ENCODE measurements at regions not wholly inside any gene's neighbourhood (a gene's known extent, or its start where the extent isn't known, plus 50 kb on each side); places are given as distances from the start of the nearest gene placed in this dataset.

DNA sequence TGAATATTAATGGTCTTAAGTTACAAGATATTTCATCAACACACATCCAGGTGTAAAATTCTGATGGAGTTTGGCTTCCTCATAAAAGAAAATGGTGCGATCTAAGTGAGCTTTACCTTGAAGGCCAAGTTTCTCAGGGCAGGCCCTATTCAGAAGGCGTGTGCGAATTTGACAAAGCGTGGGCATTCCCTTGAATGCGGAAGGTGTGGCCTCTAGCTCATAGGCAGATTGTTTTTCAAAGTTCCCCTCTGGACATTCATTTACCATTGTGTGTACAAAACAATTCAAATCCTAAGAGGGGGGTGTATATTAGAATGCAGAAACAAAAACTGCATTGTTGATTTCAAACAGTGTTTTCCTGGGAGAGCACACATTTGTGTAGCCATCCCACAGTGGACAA lies 411.9 kb upstream of the PKN2 start:
- TF ChIP-seq POLR2AphosphoS5 (IDR thresholded peaks at IDR 0.05; ENCODE audit: insufficient read depth in 1 of 2, low read depth in 1 of 2) (no peak), POLR2A (IDR thresholded peaks at IDR 0.05) (no peak)
- TF ChIP-seq, protein P1, sequence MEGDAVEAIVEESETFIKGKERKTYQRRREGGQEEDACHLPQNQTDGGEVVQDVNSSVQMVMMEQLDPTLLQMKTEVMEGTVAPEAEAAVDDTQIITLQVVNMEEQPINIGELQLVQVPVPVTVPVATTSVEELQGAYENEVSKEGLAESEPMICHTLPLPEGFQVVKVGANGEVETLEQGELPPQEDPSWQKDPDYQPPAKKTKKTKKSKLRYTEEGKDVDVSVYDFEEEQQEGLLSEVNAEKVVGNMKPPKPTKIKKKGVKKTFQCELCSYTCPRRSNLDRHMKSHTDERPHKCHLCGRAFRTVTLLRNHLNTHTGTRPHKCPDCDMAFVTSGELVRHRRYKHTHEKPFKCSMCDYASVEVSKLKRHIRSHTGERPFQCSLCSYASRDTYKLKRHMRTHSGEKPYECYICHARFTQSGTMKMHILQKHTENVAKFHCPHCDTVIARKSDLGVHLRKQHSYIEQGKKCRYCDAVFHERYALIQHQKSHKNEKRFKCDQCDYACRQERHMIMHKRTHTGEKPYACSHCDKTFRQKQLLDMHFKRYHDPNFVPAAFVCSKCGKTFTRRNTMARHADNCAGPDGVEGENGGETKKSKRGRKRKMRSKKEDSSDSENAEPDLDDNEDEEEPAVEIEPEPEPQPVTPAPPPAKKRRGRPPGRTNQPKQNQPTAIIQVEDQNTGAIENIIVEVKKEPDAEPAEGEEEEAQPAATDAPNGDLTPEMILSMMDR (IDR thresholded peaks at IDR 0.05), result no peak
- no peak overlapping the region for H3K4me3 ChIP-seq
- H3K36me3 ChIP-seq, result no peaks in the 10 kb centered on the region
- intact Hi-C loops (cut with DNase I), result no loop called here
- H3K27me3 ChIP-seq, result no peaks in the 10 kb centered on the region
- H3K27ac ChIP-seq, result no peak overlapping the region
- no peaks in the 10 kb centered on the region for H3K4me1 ChIP-seq
- DNase-seq (ENCODE audit: extremely low spot score in 2 of 2), result no peak
- H3K9me3 ChIP-seq, result no peaks in the 10 kb centered on the region

DNA sequence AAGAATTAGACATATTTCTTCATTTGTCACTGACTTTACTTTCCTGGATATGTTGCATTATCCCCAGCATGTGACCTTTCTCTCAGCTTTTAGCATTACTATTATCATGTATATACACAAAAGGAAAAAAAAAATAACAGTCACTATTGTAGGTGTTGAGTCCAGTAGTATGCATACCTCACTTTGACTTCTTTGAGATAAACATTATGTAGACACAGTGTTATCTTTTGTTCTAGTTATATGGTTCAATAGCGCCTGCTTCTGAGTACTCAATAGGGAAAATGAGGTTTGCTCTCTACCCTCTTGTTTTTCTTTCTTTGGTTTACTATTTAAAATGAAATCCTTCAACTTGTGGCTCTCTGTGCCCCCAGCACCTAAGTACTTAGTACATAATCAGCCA lies 409.6 kb upstream of the PKN2 start:
- Histone ChIP-seq H3K4me3 (no peak overlapping the region), H3K4me1 (no peaks in the 10 kb centered on the region), H3K36me3 (no peaks in the 10 kb centered on the region), H3K9me3 (no peaks in the 10 kb centered on the region), H3K27me3 (no peaks in the 10 kb centered on the region), H3K27ac (no peak overlapping the region)
- TF ChIP-seq, protein P1 (IDR thresholded peaks at IDR 0.05), result no peak
- TF ChIP-seq POLR2A (IDR thresholded peaks at IDR 0.05), result no peak
- no peak for DNase-seq (ENCODE audit: extremely low spot score in 2 of 2)
- intact Hi-C loops (cut with DNase I), result no loop called here

- Histone ChIP-seq H3K27ac (no peak overlapping the region), H3K36me3 (no peaks in the 10 kb centered on the region), H3K4me1 (no peaks in the 10 kb centered on the region), H3K27me3 (no peaks in the 10 kb centered on the region), H3K9me3 (no peaks in the 10 kb centered on the region), H3K4me3 (no peak overlapping the region)
- TF ChIP-seq, protein P1 (IDR thresholded peaks at IDR 0.05), result no peak
- TF ChIP-seq POLR2A (IDR thresholded peaks at IDR 0.05), result no peak
- no peak for TF ChIP-seq POLR2AphosphoS5 (IDR thresholded peaks at IDR 0.05; ENCODE audit: insufficient read depth in 1 of 2, low read depth in 1 of 2)
- no peak for DNase-seq (ENCODE audit: extremely low spot score in 2 of 2)
- intact Hi-C loops (cut with DNase I), result no loop called here
These were observed 408.7 kb upstream of the PKN2 start for GRCh38 chr1:88275259-88275862.

DNA sequence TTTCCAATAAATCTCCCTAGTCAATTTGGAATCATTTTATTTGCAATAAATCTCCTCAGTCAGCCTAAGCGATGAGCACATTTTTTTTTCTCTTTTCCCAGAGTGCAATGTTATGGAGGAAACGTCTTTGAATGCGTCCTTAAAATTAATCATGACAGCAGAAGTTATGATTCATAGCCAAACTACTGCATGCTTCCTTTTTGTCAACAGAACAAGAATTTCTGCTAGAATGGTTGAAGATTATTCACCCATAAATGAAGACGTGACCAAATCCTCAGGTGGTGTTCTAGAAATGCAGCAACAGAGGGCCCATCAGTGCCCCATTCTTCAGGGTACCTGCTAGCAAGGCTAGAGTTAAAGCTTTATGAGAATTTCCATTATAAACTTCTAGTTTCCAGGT lies 407.9 kb upstream of the PKN2 start:
- no peaks in the 10 kb centered on the region for H3K9me3 ChIP-seq
- no peaks in the 10 kb centered on the region for H3K27me3 ChIP-seq
- intact Hi-C loops (cut with DNase I), result no loop called here
- no peak overlapping the region for H3K27ac ChIP-seq
- no peak for DNase-seq (ENCODE audit: extremely low spot score in 2 of 2)
- H3K36me3 ChIP-seq, result no peaks in the 10 kb centered on the region
- TF ChIP-seq POLR2A (IDR thresholded peaks at IDR 0.05) (no peak), POLR2AphosphoS5 (IDR thresholded peaks at IDR 0.05; ENCODE audit: insufficient read depth in 1 of 2, low read depth in 1 of 2) (no peak)
- TF ChIP-seq, protein P1 (IDR thresholded peaks at IDR 0.05), result no peak
- H3K4me1 ChIP-seq, result no peaks in the 10 kb centered on the region
- H3K4me3 ChIP-seq, result no peak overlapping the region

DNA sequence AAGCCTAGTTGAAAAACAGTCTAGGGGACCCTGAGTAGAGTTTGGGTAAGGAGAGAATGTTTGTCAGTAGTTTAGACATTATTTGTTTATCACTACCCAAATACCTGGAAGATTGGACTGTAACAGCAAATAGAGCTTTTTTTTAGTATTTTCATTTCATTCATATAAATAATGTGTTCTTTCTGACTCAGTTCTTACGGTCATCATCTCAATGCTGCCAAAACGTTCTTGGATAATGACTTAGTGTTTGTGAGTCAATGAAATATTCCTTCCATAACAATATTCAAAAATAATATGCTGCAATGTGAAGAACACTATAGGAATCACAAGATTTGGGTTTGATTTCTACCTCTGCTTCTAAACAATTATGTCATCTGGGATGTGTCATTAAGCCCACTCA lies 400.0 kb upstream of the PKN2 start:
- Histone ChIP-seq H3K36me3 (no peaks in the 10 kb centered on the region), H3K4me1 (no peaks in the 10 kb centered on the region), H3K27ac (no peak overlapping the region), H3K4me3 (no peak overlapping the region), H3K27me3 (no peaks in the 10 kb centered on the region), H3K9me3 (no peaks in the 10 kb centered on the region)
- TF ChIP-seq, protein P1 (IDR thresholded peaks at IDR 0.05), result no peak
- TF ChIP-seq POLR2A (IDR thresholded peaks at IDR 0.05) (no peak), POLR2AphosphoS5 (IDR thresholded peaks at IDR 0.05; ENCODE audit: insufficient read depth in 1 of 2, low read depth in 1 of 2) (no peak)
- no peak for DNase-seq (ENCODE audit: extremely low spot score in 2 of 2)
- intact Hi-C loops (cut with DNase I), result no loop called here
